HepG2 (cell line): ENCODE measurements at regions not wholly inside any gene's neighbourhood (a gene's known extent, or its start where the extent isn't known, plus 50 kb on each side); places are given as distances from the start of the nearest gene placed in this dataset.

Experiments used
- ATRX ChIP-seq: sonication (generic); formaldehyde crosslinking; IDR thresholded peaks from 2 replicates; pipeline ENCODE4 v1.4.0; 2020; ENCODE audit warnings: missing genetic modification reagents, borderline replicate concordance
- DMAP1 ChIP-seq: IDR thresholded peaks from 2 replicates; pipeline ENCODE4 v1.6.1; 2016
- EED ChIP-seq: sonication (generic); formaldehyde crosslinking; IDR thresholded peaks from 2 replicates; pipeline ENCODE4 v1.5.0; 2020; ENCODE audit warnings: mild to moderate bottlenecking, missing genetic modification reagents
- FOXA3 ChIP-seq: IDR thresholded peaks from 2 replicates; pipeline ENCODE4 v1.6.1; 2016; ENCODE audit warnings: missing genetic modification reagents, missing compliant biosample characterization
- KDM2A ChIP-seq: sonication (generic); formaldehyde crosslinking; IDR thresholded peaks from 2 replicates; pipeline ENCODE4 v1.4.0; 2020; ENCODE audit warnings: low read depth, missing genetic modification reagents, borderline replicate concordance
- NFKB2 ChIP-seq: sonication (generic); formaldehyde crosslinking; IDR thresholded peaks from 2 replicates; pipeline ENCODE4 v1.4.0; 2020; ENCODE audit warnings: missing genetic modification reagents, borderline replicate concordance
- NKX3-1 ChIP-seq: sonication (generic); formaldehyde crosslinking; IDR thresholded peaks from 2 replicates; pipeline ENCODE4 v1.5.0; 2020; ENCODE audit warnings: missing genetic modification reagents
- PHF8 ChIP-seq: sonication (generic); formaldehyde crosslinking; IDR thresholded peaks from 2 replicates; pipeline ENCODE4 v1.5.0; 2020; ENCODE audit warnings: missing genetic modification reagents
- PLRG1 ChIP-seq: fragments of 450-650 bp; conservative IDR thresholded peaks from 2 replicates; pipeline ENCODE4 v1.6.1; 2016
- SIN3A ChIP-seq: IDR thresholded peaks from 2 replicates; pipeline ENCODE4 v1.6.1; 2011; ENCODE audit warnings: low read depth, mild to moderate bottlenecking, control low read depth, low read length, borderline replicate concordance
- TEAD2 ChIP-seq: sonication (generic); formaldehyde crosslinking; IDR thresholded peaks from 2 replicates; pipeline ENCODE4 v1.9.0; 2021; ENCODE audit warnings: missing genetic modification reagents
- ZNF143 ChIP-seq: sonication (generic); formaldehyde crosslinking; IDR thresholded peaks from 2 replicates; pipeline ENCODE4 v1.4.0; 2020; ENCODE audit warnings: missing genetic modification reagents
- ZNF460 ChIP-seq: sonication (generic); formaldehyde crosslinking; IDR thresholded peaks from 2 replicates; pipeline ENCODE4 v1.5.1; 2020; ENCODE audit warnings: missing genetic modification reagents, mild to moderate bottlenecking, borderline replicate concordance
- ZNF572 ChIP-seq: sonication (generic); formaldehyde crosslinking; IDR thresholded peaks from 2 replicates; pipeline ENCODE4 v1.5.1; 2020; ENCODE audit warnings: mild to moderate bottlenecking, missing genetic modification reagents
- ZNF841 ChIP-seq: sonication (generic); formaldehyde crosslinking; IDR thresholded peaks from 2 replicates; pipeline ENCODE4 v1.8.1; 2023; ENCODE audit warnings: missing genetic modification reagents, borderline replicate concordance
- TF ChIP-seq, protein P1 (sequence below): sonication (generic); formaldehyde crosslinking; IDR thresholded peaks from 2 replicates; pipeline ENCODE4 v1.8.1; 2023; ENCODE audit warnings: mild to moderate bottlenecking, inconsistent platforms, moderate library complexity, missing genetic modification reagents, borderline replicate concordance
- TF ChIP-seq, protein P2 (sequence below): sonication (generic); formaldehyde crosslinking; IDR thresholded peaks from 2 replicates; pipeline ENCODE4 v1.8.0; 2022; ENCODE audit warnings: mild to moderate bottlenecking, missing genetic modification reagents, moderate library complexity
- TF ChIP-seq, protein P3 (sequence below): sonication (generic); formaldehyde crosslinking; IDR thresholded peaks from 2 replicates; pipeline ENCODE4 v1.4.0; 2020; ENCODE audit warnings: missing genetic modification reagents, mild to moderate bottlenecking, borderline replicate concordance
- TF ChIP-seq, protein P4 (sequence below): sonication (generic); formaldehyde crosslinking; IDR thresholded peaks from 2 replicates; pipeline ENCODE4 v1.9.0; 2021; ENCODE audit warnings: missing genetic modification reagents, mild to moderate bottlenecking, borderline replicate concordance
- TF ChIP-seq, protein P5 (sequence below): sonication (generic); formaldehyde crosslinking; IDR thresholded peaks from 2 replicates; pipeline ENCODE4 v1.5.0; 2020; ENCODE audit warnings: missing genetic modification reagents, mild to moderate bottlenecking, borderline replicate concordance

- TF ChIP-seq, protein P1, sequence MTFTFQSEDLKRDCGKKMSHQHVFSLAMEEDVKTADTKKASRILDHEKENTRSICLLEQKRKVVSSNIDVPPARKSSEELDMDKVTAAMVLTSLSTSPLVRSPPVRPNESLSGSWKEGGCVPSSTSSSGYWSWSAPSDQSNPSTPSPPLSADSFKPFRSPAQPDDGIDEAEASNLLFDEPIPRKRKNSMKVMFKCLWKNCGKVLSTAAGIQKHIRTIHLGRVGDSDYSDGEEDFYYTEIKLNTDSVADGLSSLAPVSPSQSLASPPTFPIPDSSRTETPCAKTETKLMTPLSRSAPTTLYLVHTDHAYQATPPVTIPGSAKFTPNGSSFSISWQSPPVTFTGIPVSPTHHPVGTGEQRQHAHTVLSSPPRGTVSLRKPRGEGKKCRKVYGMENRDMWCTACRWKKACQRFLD = no peak
- TF ChIP-seq DMAP1 (CRISPR knock-in tag) (0 out of 2 replicates have a peak, but pooled peaks have one; percentile 11), ZNF143 (CRISPR knock-in tag) (no peak), EED (no peak), FOXA3 (CRISPR knock-in tag) (0 out of 2 replicates have a peak, but pooled peaks have one; percentile 14), TEAD2 (CRISPR knock-in tag) (no peak), PLRG1 (no peak), ZNF841 (no peak), KDM2A (CRISPR knock-in tag) (no peak), NKX3-1 (0 out of 2 replicates have a peak, but pooled peaks have one; percentile 25), NFKB2 (no peak), PHF8 (CRISPR knock-in tag) (no peak), SIN3A (peak; percentile 39; the same call in 1 of the 2 replicates), ZNF572 (CRISPR knock-in tag) (no peak), ATRX (no peak), ZNF460 (CRISPR knock-in tag) (no peak)
- TF ChIP-seq, protein P2, sequence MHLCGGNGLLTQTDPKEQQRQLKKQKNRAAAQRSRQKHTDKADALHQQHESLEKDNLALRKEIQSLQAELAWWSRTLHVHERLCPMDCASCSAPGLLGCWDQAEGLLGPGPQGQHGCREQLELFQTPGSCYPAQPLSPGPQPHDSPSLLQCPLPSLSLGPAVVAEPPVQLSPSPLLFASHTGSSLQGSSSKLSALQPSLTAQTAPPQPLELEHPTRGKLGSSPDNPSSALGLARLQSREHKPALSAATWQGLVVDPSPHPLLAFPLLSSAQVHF (CRISPR knock-in tag) = no peak
- TF ChIP-seq, protein P3, sequence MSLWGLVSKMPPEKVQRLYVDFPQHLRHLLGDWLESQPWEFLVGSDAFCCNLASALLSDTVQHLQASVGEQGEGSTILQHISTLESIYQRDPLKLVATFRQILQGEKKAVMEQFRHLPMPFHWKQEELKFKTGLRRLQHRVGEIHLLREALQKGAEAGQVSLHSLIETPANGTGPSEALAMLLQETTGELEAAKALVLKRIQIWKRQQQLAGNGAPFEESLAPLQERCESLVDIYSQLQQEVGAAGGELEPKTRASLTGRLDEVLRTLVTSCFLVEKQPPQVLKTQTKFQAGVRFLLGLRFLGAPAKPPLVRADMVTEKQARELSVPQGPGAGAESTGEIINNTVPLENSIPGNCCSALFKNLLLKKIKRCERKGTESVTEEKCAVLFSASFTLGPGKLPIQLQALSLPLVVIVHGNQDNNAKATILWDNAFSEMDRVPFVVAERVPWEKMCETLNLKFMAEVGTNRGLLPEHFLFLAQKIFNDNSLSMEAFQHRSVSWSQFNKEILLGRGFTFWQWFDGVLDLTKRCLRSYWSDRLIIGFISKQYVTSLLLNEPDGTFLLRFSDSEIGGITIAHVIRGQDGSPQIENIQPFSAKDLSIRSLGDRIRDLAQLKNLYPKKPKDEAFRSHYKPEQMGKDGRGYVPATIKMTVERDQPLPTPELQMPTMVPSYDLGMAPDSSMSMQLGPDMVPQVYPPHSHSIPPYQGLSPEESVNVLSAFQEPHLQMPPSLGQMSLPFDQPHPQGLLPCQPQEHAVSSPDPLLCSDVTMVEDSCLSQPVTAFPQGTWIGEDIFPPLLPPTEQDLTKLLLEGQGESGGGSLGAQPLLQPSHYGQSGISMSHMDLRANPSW (CRISPR knock-in tag) = no peak
- TF ChIP-seq, protein P4, sequence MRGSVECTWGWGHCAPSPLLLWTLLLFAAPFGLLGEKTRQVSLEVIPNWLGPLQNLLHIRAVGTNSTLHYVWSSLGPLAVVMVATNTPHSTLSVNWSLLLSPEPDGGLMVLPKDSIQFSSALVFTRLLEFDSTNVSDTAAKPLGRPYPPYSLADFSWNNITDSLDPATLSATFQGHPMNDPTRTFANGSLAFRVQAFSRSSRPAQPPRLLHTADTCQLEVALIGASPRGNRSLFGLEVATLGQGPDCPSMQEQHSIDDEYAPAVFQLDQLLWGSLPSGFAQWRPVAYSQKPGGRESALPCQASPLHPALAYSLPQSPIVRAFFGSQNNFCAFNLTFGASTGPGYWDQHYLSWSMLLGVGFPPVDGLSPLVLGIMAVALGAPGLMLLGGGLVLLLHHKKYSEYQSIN (CRISPR knock-in tag) = no peak
- TF ChIP-seq, protein P5, sequence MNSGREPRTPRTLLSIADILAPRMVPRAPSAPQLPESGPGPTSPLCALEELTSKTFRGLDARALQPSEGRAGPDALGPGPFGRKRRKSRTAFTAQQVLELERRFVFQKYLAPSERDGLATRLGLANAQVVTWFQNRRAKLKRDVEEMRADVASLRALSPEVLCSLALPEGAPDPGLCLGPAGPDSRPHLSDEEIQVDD (CRISPR knock-in tag) = no peak
Observed at GRCh38 chr14:89618330-89618708, 201.3 kb upstream of the FOXN3 start (continued).
